ENCODE measurements at regions not wholly inside any gene's neighbourhood (a gene's known extent, or its start where the extent isn't known, plus 50 kb on each side); places are given as distances from the start of the nearest gene placed in this dataset.

DNA sequence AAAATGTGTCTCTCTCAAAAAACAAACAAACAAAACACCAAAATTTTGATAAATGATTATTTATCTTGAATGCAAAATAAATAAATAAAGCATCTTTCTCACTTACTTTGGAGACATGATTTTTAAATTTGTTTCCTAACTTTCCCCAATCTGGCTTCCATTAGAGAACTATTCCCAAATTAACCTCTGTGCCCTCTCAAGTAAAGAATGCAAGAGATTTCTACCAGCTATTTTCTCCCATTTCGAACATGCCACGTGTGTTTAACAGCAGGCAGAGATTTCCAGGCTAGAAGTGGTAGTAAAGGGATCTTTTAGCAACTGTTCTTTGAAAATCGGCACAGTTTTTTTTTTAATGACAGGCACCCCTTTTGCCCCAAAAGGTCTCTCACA is 269.1 kb downstream of the SHQ1 start:
- H4K5ac ChIP-seq (ENCODE audit: low read depth, low read length), result no peak overlapping the region
- H4K91ac ChIP-seq (ENCODE audit: insufficient read depth, low read depth, low read length), result no peak overlapping the region
- no peak overlapping the region for H3K56ac ChIP-seq (ENCODE audit: extremely low read depth, insufficient read depth, low read length)
- no peak overlapping the region for H3K9ac ChIP-seq (ENCODE audit: low read depth, low read length)
- H2BK15ac ChIP-seq (ENCODE audit: low read depth, low read length), result no peak overlapping the region
- H3K27me3 ChIP-seq (ENCODE audit: control insufficient read depth, insufficient read depth, low read length), result peaks cover 9% of the 10 kb centered on the region
- dilution Hi-C loops (cut with HindIII; ENCODE audit: low sequenced_read_pairs, unreplicated experiment) (no loop called here), in situ Hi-C loops (cut with MboI; ENCODE audit: low sequenced_read_pairs) (no loop called here), intact Hi-C loops (cut with micrococcal nuclease) (no loop called here)
- H3K14ac ChIP-seq (replicated peaks; ENCODE audit: low read depth, low read length), result no peak overlapping the region
- no CpG with 5 or more reads among the region's 3 CpGs for WGBS, 2 experiments (ENCODE audit: extremely low coverage in 2 of 2, insufficient read length in 1 of 2)
- H2BK20ac ChIP-seq (ENCODE audit: low read depth, low read length), result no peak overlapping the region
- no TSS peak for BruUV-seq (replicated peaks)
- no peak overlapping the region for H2BK120ac ChIP-seq (ENCODE audit: low read depth, low read length)
- no peak overlapping the region for H2AK5ac ChIP-seq (ENCODE audit: low read depth, low read length)
- no peak overlapping the region for H3K23ac ChIP-seq (ENCODE audit: low read depth, low read length)
- ChIA-PET CTCF (no interaction called here), POLR2A (ENCODE audit: unreplicated experiment) (no interaction called here)
- DNase-seq (no peak), ATAC-seq (ENCODE audit: low read depth) (no peak)
- no peak overlapping the region for H2AFZ ChIP-seq (replicated peaks; ENCODE audit: low read length, poor library complexity)
- H4K20me1 ChIP-seq (ENCODE audit: insufficient read depth, low read length), result no peaks in the 10 kb centered on the region
- H3K79me1 ChIP-seq (ENCODE audit: low read depth in 1 of 2, low read length in 2 of 2), result no peaks in the 10 kb centered on the region
- no peaks in the 10 kb centered on the region for H3K9me1 ChIP-seq (ENCODE audit: insufficient read depth, low read length)
- no peak overlapping the region for H2AK9ac ChIP-seq (replicated peaks; ENCODE audit: low read depth, low read length, poor library complexity)
- TF ChIP-seq SMC3 (IDR thresholded peaks at IDR 0.05; ENCODE audit: low read depth, low read length) (no peak), CHD1 (IDR thresholded peaks at IDR 0.05; ENCODE audit: low read depth, low read length) (no peak), NFE2L2 (IDR thresholded peaks at IDR 0.05; ENCODE audit: low read depth, low read length) (no peak), MXI1 (IDR thresholded peaks at IDR 0.05; ENCODE audit: borderline replicate concordance, low read depth, low read length) (no peak), FOS (IDR thresholded peaks at IDR 0.05; ENCODE audit: low read depth, low read length) (no peak), RFX5 (IDR thresholded peaks at IDR 0.05; ENCODE audit: low read depth, low read length) (no peak), RAD21 (IDR thresholded peaks at IDR 0.05; ENCODE audit: low read length) (no peak), BHLHE40 (IDR thresholded peaks at IDR 0.05; ENCODE audit: low read depth, low read length) (no peak), MAFK (IDR thresholded peaks at IDR 0.05; ENCODE audit: low read depth, low read length) (no peak), CEBPB (IDR thresholded peaks at IDR 0.05; ENCODE audit: low read depth, low read length) (no peak), POLR2A (IDR thresholded peaks at IDR 0.05; ENCODE audit: low read depth, low read length) (no peak), MAZ (IDR thresholded peaks at IDR 0.05; ENCODE audit: borderline replicate concordance, low read depth, low read length) (no peak), RCOR1 (IDR thresholded peaks at IDR 0.05; ENCODE audit: insufficient replicate concordance, low read length) (no peak)
- TF ChIP-seq, protein P1, sequence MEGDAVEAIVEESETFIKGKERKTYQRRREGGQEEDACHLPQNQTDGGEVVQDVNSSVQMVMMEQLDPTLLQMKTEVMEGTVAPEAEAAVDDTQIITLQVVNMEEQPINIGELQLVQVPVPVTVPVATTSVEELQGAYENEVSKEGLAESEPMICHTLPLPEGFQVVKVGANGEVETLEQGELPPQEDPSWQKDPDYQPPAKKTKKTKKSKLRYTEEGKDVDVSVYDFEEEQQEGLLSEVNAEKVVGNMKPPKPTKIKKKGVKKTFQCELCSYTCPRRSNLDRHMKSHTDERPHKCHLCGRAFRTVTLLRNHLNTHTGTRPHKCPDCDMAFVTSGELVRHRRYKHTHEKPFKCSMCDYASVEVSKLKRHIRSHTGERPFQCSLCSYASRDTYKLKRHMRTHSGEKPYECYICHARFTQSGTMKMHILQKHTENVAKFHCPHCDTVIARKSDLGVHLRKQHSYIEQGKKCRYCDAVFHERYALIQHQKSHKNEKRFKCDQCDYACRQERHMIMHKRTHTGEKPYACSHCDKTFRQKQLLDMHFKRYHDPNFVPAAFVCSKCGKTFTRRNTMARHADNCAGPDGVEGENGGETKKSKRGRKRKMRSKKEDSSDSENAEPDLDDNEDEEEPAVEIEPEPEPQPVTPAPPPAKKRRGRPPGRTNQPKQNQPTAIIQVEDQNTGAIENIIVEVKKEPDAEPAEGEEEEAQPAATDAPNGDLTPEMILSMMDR (conservative IDR thresholded peaks at IDR 0.05; ENCODE audit: low read depth, low read length), result no peak
- TF ChIP-seq, protein P2, sequence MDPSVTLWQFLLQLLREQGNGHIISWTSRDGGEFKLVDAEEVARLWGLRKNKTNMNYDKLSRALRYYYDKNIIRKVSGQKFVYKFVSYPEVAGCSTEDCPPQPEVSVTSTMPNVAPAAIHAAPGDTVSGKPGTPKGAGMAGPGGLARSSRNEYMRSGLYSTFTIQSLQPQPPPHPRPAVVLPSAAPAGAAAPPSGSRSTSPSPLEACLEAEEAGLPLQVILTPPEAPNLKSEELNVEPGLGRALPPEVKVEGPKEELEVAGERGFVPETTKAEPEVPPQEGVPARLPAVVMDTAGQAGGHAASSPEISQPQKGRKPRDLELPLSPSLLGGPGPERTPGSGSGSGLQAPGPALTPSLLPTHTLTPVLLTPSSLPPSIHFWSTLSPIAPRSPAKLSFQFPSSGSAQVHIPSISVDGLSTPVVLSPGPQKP (IDR thresholded peaks at IDR 0.05; ENCODE audit: borderline replicate concordance, low read depth, low read length), result no peak
- TF ChIP-seq, protein P3, sequence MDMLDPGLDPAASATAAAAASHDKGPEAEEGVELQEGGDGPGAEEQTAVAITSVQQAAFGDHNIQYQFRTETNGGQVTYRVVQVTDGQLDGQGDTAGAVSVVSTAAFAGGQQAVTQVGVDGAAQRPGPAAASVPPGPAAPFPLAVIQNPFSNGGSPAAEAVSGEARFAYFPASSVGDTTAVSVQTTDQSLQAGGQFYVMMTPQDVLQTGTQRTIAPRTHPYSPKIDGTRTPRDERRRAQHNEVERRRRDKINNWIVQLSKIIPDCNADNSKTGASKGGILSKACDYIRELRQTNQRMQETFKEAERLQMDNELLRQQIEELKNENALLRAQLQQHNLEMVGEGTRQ (IDR thresholded peaks at IDR 0.05; ENCODE audit: low read depth, low read length), result no peak
- H3K4ac ChIP-seq (ENCODE audit: low read depth, low read length), result no peak overlapping the region
- no peak overlapping the region for H3K4me3 ChIP-seq (ENCODE audit: insufficient read depth, low read depth, low read length)
- H3K9me3 ChIP-seq (ENCODE audit: control insufficient read depth, insufficient read depth, low read length), result no peaks in the 10 kb centered on the region
- no peak overlapping the region for H2BK5ac ChIP-seq (ENCODE audit: low read depth, low read length, poor library complexity, severe bottlenecking)
- H3K18ac ChIP-seq (ENCODE audit: low read depth, low read length), result no peak overlapping the region
- no peaks in the 10 kb centered on the region for H3K36me3 ChIP-seq (ENCODE audit: control insufficient read depth, insufficient read depth, low read length)
- no peak overlapping the region for H4K8ac ChIP-seq (ENCODE audit: low read depth in 2 of 2, low read length in 2 of 2)
- H3K27ac ChIP-seq (ENCODE audit: insufficient read depth, low read length), result no peak overlapping the region
- no peak overlapping the region for H3K4me2 ChIP-seq (ENCODE audit: low read depth, low read length)
- H3K4me1 ChIP-seq (ENCODE audit: control insufficient read depth, insufficient read depth, low read length), result no peaks in the 10 kb centered on the region

Measured in IMR-90 (cell line).